ENCODE measurements at regions not wholly inside any gene's neighbourhood (a gene's known extent, or its start where the extent isn't known, plus 50 kb on each side); places are given as distances from the start of the nearest gene placed in this dataset.

DNA sequence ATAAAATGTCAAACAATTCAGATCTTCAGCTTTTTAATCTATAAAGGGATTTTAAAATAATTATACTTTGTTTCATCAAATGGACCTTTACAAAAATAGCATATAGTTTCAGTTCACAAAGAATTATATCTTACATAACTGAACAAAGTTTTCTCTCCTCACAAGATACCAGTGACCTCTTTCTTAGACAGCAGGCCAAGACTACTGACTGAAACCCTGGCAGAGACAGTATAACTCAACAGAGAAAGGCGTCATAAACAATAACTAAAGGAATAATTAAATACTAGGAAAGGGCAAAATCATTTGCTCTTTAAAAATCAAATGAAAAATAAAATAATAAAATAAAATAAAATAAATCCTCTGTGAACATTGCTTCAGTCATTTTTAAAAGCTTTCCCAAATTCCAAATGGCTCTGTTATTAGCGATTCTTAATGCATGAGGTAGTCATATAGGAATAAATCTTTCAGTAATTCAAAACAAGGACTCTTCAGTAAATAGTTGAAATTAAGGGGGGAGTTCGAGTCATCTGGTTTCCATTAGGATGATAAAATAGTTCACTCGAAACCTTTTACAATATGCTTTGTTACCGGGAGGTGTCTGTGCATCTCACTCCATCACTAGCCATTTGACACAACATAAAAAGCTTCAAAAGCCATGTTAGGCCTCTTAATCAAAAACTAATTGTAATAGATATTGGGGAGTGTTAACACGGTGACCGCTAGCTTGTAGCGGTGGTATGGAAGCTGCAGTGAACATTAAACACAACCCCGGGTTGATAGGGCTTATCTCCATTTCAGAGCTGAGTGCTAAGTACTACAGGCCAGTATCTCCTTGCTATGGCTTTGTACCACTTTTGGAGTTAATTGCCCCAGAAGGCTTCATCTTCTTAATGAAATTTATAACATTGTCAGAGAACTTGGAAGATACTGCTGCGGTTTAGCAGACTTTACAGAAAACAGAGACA lies 142.9 kb upstream of the NR2F2 start:
- no peaks in the 10 kb centered on the region for H3K36me3 ChIP-seq (replicated peaks in 1 of 2; ENCODE audit: control insufficient read depth in 1 of 2, insufficient read depth in 2 of 2, low read length in 2 of 2)
- TF ChIP-seq FOXK1 (CRISPR knock-in tag; IDR thresholded peaks at IDR 0.05; ENCODE audit: borderline replicate concordance, low read depth), result no peak
- TF ChIP-seq CHD2 (IDR thresholded peaks at IDR 0.05; ENCODE audit: low read depth, low read length), result no peak
- TF ChIP-seq ZNF431 (CRISPR knock-in tag; IDR thresholded peaks at IDR 0.05; ENCODE audit: borderline replicate concordance, low read depth), result no peak
- TF ChIP-seq ELF4 (CRISPR knock-in tag; IDR thresholded peaks at IDR 0.05; ENCODE audit: borderline replicate concordance), result no peak
- no peak for TF ChIP-seq HNRNPL (IDR thresholded peaks at IDR 0.05; ENCODE audit: low read depth, low read length)
- TF ChIP-seq FOXC1 (CRISPR knock-in tag; IDR thresholded peaks at IDR 0.05; ENCODE audit: borderline replicate concordance), result no peak
- no peak for TF ChIP-seq SMC3 (IDR thresholded peaks at IDR 0.05; ENCODE audit: low read length)
- no peaks in the 10 kb centered on the region for H3K9me3 ChIP-seq (ENCODE audit: low read length)
- ATAC-seq, result no peak
- ChIA-PET CTCF (ENCODE audit: low intra/inter-chr PET ratio, low total read pairs) (no interaction called here), POLR2A (no interaction called here)
- no peaks in the 10 kb centered on the region for H3K79me2 ChIP-seq (ENCODE audit: insufficient read depth, low read length)
- H3K27me3 ChIP-seq (ENCODE audit: control insufficient read depth in 1 of 2, insufficient read depth in 2 of 2, low read length in 2 of 2), result no peaks in the 10 kb centered on the region
- no peak overlapping the region for H3K4me2 ChIP-seq (ENCODE audit: low read depth, low read length)
- 92% methylated on average over 10 of the region's 10 CpGs for WGBS (ENCODE audit: low lambda C conversion rate)
- no peak overlapping the region for H3K4me3 ChIP-seq (replicated peaks in 1 of 3; ENCODE audit: insufficient read depth in 1 of 3, low read depth in 2 of 3, low read length in 3 of 3)
- no peak for FAIRE-seq
- H3K4me1 ChIP-seq (ENCODE audit: insufficient read depth, low read length), result peaks cover 33% of the 10 kb centered on the region
- H3K9ac ChIP-seq (ENCODE audit: insufficient read depth, low read depth, low read length), result no peak overlapping the region
- no peak overlapping the region for H2AFZ ChIP-seq (ENCODE audit: low read length)
- intact Hi-C loops (cut with micrococcal nuclease; ENCODE audit: unreplicated experiment), result no loop called here
- H4K20me1 ChIP-seq (ENCODE audit: insufficient read depth, low read length), result no peaks in the 10 kb centered on the region
- no TSS peak for BruUV-seq (replicated peaks)
- H3K27ac ChIP-seq (ENCODE audit: extremely low read length, insufficient read depth, low read length), result no peak overlapping the region
- in situ Hi-C loops (cut with HindIII; ENCODE audit: extremely low pct_ligation_motif_present, low pct_unique_long_range_greater_than_20kb), result no loop called here
- DNase-seq (ENCODE audit: low spot score), result no peak

GRCh38 chr15:96197721-96198120 lies 132.8 kb upstream of the NR2F2 start:
- Histone ChIP-seq H3K27ac (ENCODE audit: extremely low read length, insufficient read depth, low read length) (no peak overlapping the region), H3K27me3 (ENCODE audit: control insufficient read depth in 1 of 2, insufficient read depth in 2 of 2, low read length in 2 of 2) (no peaks in the 10 kb centered on the region), H4K20me1 (ENCODE audit: insufficient read depth, low read length) (no peaks in the 10 kb centered on the region), H3K9ac (ENCODE audit: insufficient read depth, low read depth, low read length) (no peak overlapping the region), H3K79me2 (ENCODE audit: insufficient read depth, low read length) (no peaks in the 10 kb centered on the region), H3K4me3 (replicated peaks in 1 of 3; ENCODE audit: insufficient read depth in 1 of 3, low read depth in 2 of 3, low read length in 3 of 3) (no peak overlapping the region), H3K4me2 (ENCODE audit: low read depth, low read length) (no peak overlapping the region), H2AFZ (ENCODE audit: low read length) (no peak overlapping the region), H3K36me3 (replicated peaks in 1 of 2; ENCODE audit: control insufficient read depth in 1 of 2, insufficient read depth in 2 of 2, low read length in 2 of 2) (no peaks in the 10 kb centered on the region), H3K9me3 (ENCODE audit: low read length) (no peaks in the 10 kb centered on the region), H3K4me1 (ENCODE audit: insufficient read depth, low read length) (peaks cover 7% of the 10 kb centered on the region; the same call in 1 of the 2 replicates)
- in situ Hi-C loops (cut with HindIII; ENCODE audit: extremely low pct_ligation_motif_present, low pct_unique_long_range_greater_than_20kb), result no loop called here
- DNase-seq (ENCODE audit: low spot score) (no peak), FAIRE-seq (no peak), ATAC-seq (no peak)
- WGBS (ENCODE audit: low lambda C conversion rate), result 92% methylated on average over 1 of the region's 1 CpG
- CTCF ChIA-PET (ENCODE audit: low intra/inter-chr PET ratio, low total read pairs), result no interaction called here
- POLR2A ChIA-PET, result no interaction called here
- intact Hi-C loops (cut with micrococcal nuclease; ENCODE audit: unreplicated experiment), result no loop called here
- no TSS peak for BruUV-seq (replicated peaks)
- TF ChIP-seq CBX5 (CRISPR knock-in tag; IDR thresholded peaks at IDR 0.05; ENCODE audit: borderline replicate concordance), result no peak
- TF ChIP-seq ZNF432 (CRISPR knock-in tag; IDR thresholded peaks at IDR 0.05; ENCODE audit: borderline replicate concordance), result no peak
- no peak for TF ChIP-seq ZNF839 (CRISPR knock-in tag; IDR thresholded peaks at IDR 0.05; ENCODE audit: borderline replicate concordance)
- TF ChIP-seq ZFY (CRISPR knock-in tag; IDR thresholded peaks at IDR 0.05), result no peak
- TF ChIP-seq ZNF775 (CRISPR knock-in tag; IDR thresholded peaks at IDR 0.05; ENCODE audit: borderline replicate concordance), result no peak
- no peak for TF ChIP-seq TFE3 (CRISPR knock-in tag; IDR thresholded peaks at IDR 0.05)
- no peak for TF ChIP-seq DR1 (CRISPR knock-in tag; IDR thresholded peaks at IDR 0.05)
- TF ChIP-seq ZNF577 (CRISPR knock-in tag; IDR thresholded peaks at IDR 0.05; ENCODE audit: borderline replicate concordance, low read depth), result no peak
- no peak for TF ChIP-seq ZNF883 (CRISPR knock-in tag; IDR thresholded peaks at IDR 0.05; ENCODE audit: not compliant biosample characterization)
- no peak for TF ChIP-seq ZFP37 (CRISPR knock-in tag; IDR thresholded peaks at IDR 0.05; ENCODE audit: borderline replicate concordance)
- TF ChIP-seq, protein P1, sequence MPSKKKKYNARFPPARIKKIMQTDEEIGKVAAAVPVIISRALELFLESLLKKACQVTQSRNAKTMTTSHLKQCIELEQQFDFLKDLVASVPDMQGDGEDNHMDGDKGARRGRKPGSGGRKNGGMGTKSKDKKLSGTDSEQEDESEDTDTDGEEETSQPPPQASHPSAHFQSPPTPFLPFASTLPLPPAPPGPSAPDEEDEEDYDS (CRISPR knock-in tag; IDR thresholded peaks at IDR 0.05), result no peak
